C4-2B (cell line): ENCODE measurements at regions not wholly inside any gene's neighbourhood (a gene's known extent, or its start where the extent isn't known, plus 50 kb on each side); places are given as distances from the start of the nearest gene placed in this dataset.

Experiments
- ZFX ChIP-seq: fragments of 450-650 bp; IDR thresholded peaks from 2 replicates; pipeline ENCODE4 v1.6.1; 2017
- TF ChIP-seq, protein P1 (sequence below): fragments of 450-650 bp; conservative IDR thresholded peaks from 2 replicates; pipeline ENCODE4 v1.5.1; 2017; ENCODE audit warnings: mild to moderate bottlenecking

DNA sequence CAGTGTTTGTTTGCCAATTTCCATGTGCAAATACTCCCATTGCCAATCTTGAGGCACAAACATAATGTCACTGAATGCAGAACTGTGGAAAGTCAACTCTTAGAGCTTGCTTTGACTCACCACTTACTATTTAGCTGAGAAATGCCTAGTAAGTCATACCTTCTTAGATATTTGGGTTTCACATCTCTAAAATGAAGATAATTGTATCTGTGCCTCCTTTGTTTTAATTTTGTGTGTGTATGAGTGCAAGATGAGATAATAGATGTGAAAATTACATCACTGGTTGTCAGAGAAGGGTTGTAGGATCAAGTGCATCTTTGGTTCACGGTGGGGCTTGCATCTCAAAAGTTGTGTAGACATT, 407.5 kb downstream of the INHBA start:
- TF ChIP-seq, protein P1, sequence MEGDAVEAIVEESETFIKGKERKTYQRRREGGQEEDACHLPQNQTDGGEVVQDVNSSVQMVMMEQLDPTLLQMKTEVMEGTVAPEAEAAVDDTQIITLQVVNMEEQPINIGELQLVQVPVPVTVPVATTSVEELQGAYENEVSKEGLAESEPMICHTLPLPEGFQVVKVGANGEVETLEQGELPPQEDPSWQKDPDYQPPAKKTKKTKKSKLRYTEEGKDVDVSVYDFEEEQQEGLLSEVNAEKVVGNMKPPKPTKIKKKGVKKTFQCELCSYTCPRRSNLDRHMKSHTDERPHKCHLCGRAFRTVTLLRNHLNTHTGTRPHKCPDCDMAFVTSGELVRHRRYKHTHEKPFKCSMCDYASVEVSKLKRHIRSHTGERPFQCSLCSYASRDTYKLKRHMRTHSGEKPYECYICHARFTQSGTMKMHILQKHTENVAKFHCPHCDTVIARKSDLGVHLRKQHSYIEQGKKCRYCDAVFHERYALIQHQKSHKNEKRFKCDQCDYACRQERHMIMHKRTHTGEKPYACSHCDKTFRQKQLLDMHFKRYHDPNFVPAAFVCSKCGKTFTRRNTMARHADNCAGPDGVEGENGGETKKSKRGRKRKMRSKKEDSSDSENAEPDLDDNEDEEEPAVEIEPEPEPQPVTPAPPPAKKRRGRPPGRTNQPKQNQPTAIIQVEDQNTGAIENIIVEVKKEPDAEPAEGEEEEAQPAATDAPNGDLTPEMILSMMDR: no peak
- no peak for TF ChIP-seq ZFX
